Smooth muscle cell (in vitro differentiated cells): ENCODE measurements at regions not wholly inside any gene's neighbourhood (a gene's known extent, or its start where the extent isn't known, plus 50 kb on each side); places are given as distances from the start of the nearest gene placed in this dataset.

Source experiments
- DNase-seq: peaks from one replicate; lab custom pipeline; 2025; ENCODE audit not compliant: unreplicated experiment; lab: John Stamatoyannopoulos, UW
- H2AFZ ChIP-seq: fragments of 200-600 bp; sonication (generic); 2 replicates; pipeline ENCODE4 v1.6.0; 2016; ENCODE audit warnings: antibody characterized with exemption, low read depth, mild to moderate bottlenecking
- H3F3A ChIP-seq: fragments of 200-600 bp; sonication (generic); 2 replicates; pipeline ENCODE4 v1.6.0; 2017; ENCODE audit warnings: antibody characterized with exemption, low read depth
- H3K27ac ChIP-seq: fragments of 200-600 bp; sonication (generic); 2 replicates; pipeline ENCODE4 v1.5.1; 2016; ENCODE audit warnings: low read depth, mild to moderate bottlenecking
- H3K27me3 ChIP-seq: fragments of 200-600 bp; sonication (generic); 2 replicates; pipeline ENCODE4 v1.6.1; 2016; ENCODE audit warnings: low read depth, mild to moderate bottlenecking
- H3K36me3 ChIP-seq: fragments of 200-600 bp; sonication (generic); 2 replicates; pipeline ENCODE4 v1.5.1; 2016; ENCODE audit warnings: low read depth
- H3K4me1 ChIP-seq: fragments of 200-600 bp; sonication (generic); 2 replicates; pipeline ENCODE4 v1.5.1; 2016; ENCODE audit warnings: low read depth
- H3K4me2 ChIP-seq: fragments of 200-600 bp; sonication (generic); 2 replicates; pipeline ENCODE4 v1.6.0; 2016; ENCODE audit warnings: mild to moderate bottlenecking
- H3K4me3 ChIP-seq: fragments of 200-600 bp; sonication (generic); 2 replicates; pipeline ENCODE4 v1.5.1; 2016; ENCODE audit warnings: mild to moderate bottlenecking
- H3K79me2 ChIP-seq: fragments of 200-600 bp; sonication (generic); 2 replicates; pipeline ENCODE4 v1.6.0; 2016; ENCODE audit warnings: low read depth, mild to moderate bottlenecking
- H3K9ac ChIP-seq: fragments of 200-600 bp; sonication (generic); 2 replicates; pipeline ENCODE4 v1.6.0; 2016; ENCODE audit warnings: low read depth
- H3K9me3 ChIP-seq: fragments of 200-600 bp; sonication (generic); replicated peaks from 2 replicates; pipeline ENCODE4 v1.5.1; 2016; ENCODE audit warnings: low read depth
- H4K20me1 ChIP-seq: fragments of 200-600 bp; sonication (generic); 2 replicates; pipeline ENCODE4 v1.6.0; 2016; ENCODE audit warnings: low read depth
- WGBS: methylation state at CpG from one replicate; pipeline ENCODE4 v1.1.7; 2016; ENCODE audit warnings: low lambda C conversion rate; 5-methylcytosine and 5-hydroxymethylcytosine counted together
- TF ChIP-seq, protein P1 (sequence below): fragments of 200-600 bp; sonication (generic); IDR thresholded peaks from 2 replicates; pipeline ENCODE4 v1.5.1; 2017; ENCODE audit warnings: borderline replicate concordance, mild to moderate bottlenecking, antibody characterized with exemption; ENCODE audit not compliant: insufficient read depth, poor library complexity, severe bottlenecking

DNA sequence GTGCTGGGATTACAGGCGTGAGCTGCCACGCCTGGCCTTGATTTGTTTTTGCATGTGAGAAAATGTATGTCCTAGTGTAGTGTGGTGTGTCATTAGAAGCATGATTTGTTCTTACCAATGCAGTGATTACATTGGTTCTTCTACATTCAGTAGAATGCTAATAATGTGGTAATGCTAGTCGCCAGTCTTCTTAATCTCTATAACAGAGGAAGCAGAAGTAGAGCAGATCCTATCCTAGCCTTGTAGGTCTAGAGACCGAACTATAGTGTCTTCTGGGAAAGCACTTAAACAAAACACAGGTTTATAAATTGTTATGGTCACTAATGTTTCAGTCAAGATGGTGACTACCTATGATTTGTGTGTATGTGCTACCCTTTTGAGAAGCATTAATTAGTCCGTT lies 197.5 kb upstream of the DMRT1 start:
- H3K36me3 ChIP-seq = no peaks in the 10 kb centered on the region
- H3K9ac ChIP-seq = no peak overlapping the region
- H3K4me1 ChIP-seq = no peaks in the 10 kb centered on the region
- H2AFZ ChIP-seq = no peak overlapping the region
- no peak overlapping the region for H3K4me2 ChIP-seq
- no peaks in the 10 kb centered on the region for H3K79me2 ChIP-seq
- H3K9me3 ChIP-seq = no peaks in the 10 kb centered on the region
- no peak overlapping the region for H3K4me3 ChIP-seq
- no peaks in the 10 kb centered on the region for H3K27me3 ChIP-seq
- 96% methylated on average over 5 of the region's 5 CpGs for WGBS
- no peak for DNase-seq
- no peaks in the 10 kb centered on the region for H4K20me1 ChIP-seq
- H3K27ac ChIP-seq = no peak overlapping the region
- no peaks in the 10 kb centered on the region for H3F3A ChIP-seq
- TF ChIP-seq, protein P1, sequence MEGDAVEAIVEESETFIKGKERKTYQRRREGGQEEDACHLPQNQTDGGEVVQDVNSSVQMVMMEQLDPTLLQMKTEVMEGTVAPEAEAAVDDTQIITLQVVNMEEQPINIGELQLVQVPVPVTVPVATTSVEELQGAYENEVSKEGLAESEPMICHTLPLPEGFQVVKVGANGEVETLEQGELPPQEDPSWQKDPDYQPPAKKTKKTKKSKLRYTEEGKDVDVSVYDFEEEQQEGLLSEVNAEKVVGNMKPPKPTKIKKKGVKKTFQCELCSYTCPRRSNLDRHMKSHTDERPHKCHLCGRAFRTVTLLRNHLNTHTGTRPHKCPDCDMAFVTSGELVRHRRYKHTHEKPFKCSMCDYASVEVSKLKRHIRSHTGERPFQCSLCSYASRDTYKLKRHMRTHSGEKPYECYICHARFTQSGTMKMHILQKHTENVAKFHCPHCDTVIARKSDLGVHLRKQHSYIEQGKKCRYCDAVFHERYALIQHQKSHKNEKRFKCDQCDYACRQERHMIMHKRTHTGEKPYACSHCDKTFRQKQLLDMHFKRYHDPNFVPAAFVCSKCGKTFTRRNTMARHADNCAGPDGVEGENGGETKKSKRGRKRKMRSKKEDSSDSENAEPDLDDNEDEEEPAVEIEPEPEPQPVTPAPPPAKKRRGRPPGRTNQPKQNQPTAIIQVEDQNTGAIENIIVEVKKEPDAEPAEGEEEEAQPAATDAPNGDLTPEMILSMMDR = no peak

DNA sequence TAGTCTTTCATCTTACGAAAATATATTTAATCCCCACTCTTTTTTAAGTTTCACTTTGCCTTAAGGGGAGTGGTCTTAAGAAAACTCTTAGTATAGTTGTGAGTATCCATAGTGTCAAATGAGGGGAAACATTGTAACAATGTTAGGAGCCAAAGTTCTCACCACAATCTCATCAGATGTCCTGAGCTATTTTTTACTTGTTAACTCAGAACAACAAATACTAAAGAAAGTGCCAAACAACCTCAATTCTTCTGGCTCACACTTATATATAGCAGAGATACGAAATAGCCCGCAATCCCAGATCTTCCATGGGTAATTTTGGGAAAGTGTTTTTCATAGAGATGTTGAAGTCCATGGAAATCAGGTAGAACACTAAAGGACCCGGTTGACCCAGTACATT lies 194.0 kb upstream of the DMRT1 start:
- Histone ChIP-seq H3K4me3 (no peak overlapping the region), H3K9me3 (no peaks in the 10 kb centered on the region), H4K20me1 (no peaks in the 10 kb centered on the region), H3K36me3 (no peaks in the 10 kb centered on the region), H3K4me1 (peaks cover 10% of the 10 kb centered on the region), H3K27ac (no peak overlapping the region), H3F3A (no peaks in the 10 kb centered on the region), H3K79me2 (no peaks in the 10 kb centered on the region), H2AFZ (no peak overlapping the region), H3K4me2 (no peak overlapping the region), H3K27me3 (no peaks in the 10 kb centered on the region), H3K9ac (no peak overlapping the region)
- TF ChIP-seq, protein P1 = no peak
- over 99% methylated on average over 4 of the region's 4 CpGs for WGBS
- DNase-seq = no peak

DNA sequence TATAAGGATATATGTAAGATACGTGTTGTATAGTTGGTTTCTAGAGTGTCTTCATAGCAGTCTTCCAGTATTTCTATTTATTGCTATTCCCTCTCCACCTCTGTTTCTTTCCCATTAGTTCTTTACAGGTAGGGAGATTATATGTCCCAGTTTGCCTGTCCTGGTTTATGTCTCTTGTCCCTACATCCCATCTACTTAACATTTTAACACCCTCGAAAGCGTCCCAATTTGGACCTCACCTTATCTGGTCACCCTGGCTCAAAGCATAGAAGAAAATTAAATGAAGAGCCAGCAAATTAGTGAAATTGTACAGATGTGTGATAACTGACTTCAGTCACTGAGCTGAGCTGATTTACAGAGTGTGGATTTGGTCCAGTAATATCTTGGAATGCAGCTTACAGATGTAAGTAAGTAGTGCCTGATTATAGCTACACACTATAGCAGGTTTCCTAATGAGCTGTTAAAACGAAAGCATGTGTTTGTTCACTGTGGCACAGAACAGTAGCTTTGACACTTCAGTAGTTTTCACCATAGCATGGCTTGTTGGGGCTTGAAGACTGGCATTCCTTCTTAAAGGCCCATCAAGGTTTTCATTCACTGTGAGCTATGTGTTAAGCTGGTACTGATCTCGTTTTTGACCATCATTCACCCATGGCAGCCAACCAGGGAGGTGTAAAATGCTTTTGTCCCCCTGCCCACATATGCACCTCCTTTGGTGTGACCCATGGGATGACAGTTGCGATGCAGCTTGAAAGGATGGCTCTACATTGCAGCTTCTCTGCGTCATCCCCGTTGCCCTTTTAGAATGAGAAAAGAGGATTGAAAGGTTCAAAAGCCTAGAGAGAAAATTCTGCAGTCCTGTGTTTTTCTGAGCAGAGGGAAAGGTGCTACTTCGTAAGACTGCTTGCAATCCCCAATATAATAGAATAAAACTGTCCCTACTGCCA lies 192.1 kb upstream of the DMRT1 start:
- Histone ChIP-seq H3K36me3 (no peaks in the 10 kb centered on the region), H2AFZ (no peak overlapping the region), H4K20me1 (no peaks in the 10 kb centered on the region), H3K79me2 (no peaks in the 10 kb centered on the region), H3K27me3 (no peaks in the 10 kb centered on the region), H3K27ac (no peak overlapping the region), H3K9me3 (no peaks in the 10 kb centered on the region), H3K9ac (no peak overlapping the region), H3K4me3 (no peak overlapping the region), H3K4me1 (peaks cover 10% of the 10 kb centered on the region), H3F3A (no peaks in the 10 kb centered on the region), H3K4me2 (no peak overlapping the region)
- TF ChIP-seq, protein P1 = no peak
- WGBS = 61% methylated on average over 9 of the region's 9 CpGs
- no peak for DNase-seq

DNA sequence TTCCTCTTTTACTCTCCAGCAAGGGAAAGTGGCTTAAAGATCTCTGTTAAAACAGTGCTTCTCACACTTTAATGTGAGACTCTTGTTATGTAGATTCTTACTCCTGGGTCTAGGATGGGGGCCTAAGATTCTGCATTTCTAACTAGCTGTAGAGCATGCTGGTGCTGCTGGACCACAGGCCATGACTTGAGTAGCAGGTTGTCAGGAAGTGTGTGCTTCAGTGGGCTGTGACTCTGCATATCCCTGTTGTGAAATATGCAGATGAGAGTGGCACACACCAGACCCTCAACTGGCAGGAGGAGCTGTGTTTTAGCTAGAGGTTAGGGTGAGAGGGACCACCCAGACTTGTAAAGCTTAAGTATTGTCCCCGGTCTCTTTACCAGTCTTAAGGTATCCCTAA lies 191.1 kb upstream of the DMRT1 start:
- WGBS = 82% methylated on average over 1 of the region's 1 CpG
- H3K27me3 ChIP-seq = no peaks in the 10 kb centered on the region
- DNase-seq = no peak
- H2AFZ ChIP-seq = no peak overlapping the region
- H3K36me3 ChIP-seq = no peaks in the 10 kb centered on the region
- no peak overlapping the region for H3K4me3 ChIP-seq
- TF ChIP-seq, protein P1 = no peak
- H3K9me3 ChIP-seq = no peaks in the 10 kb centered on the region
- H3K79me2 ChIP-seq = no peaks in the 10 kb centered on the region
- H3K27ac ChIP-seq = no peak overlapping the region
- no peaks in the 10 kb centered on the region for H3F3A ChIP-seq
- peaks cover 10% of the 10 kb centered on the region for H3K4me1 ChIP-seq
- no peaks in the 10 kb centered on the region for H4K20me1 ChIP-seq
- H3K4me2 ChIP-seq = no peak overlapping the region
- H3K9ac ChIP-seq = no peak overlapping the region
